Caco-2 (cell line): ENCODE measurements at regions not wholly inside any gene's neighbourhood (a gene's known extent, or its start where the extent isn't known, plus 50 kb on each side); places are given as distances from the start of the nearest gene placed in this dataset.

Experiments used
- BruUV-seq: library from RNA; stranded (reverse); fragments of 400-500 nt; replicated peaks from 2 replicates; lab custom pipeline; 2021; lab: Mats Ljungman, UMichigan
- CTCF ChIA-PET: fragments of 300-600 bp; sonication (Branson Sonifier 250); formaldehyde crosslinking; loops from one replicate; lab custom pipeline; 2022; ENCODE audit warnings: antibody characterized with exemption; lab: Charles Lee
- POLR2A ChIA-PET: fragments of 300-600 bp; sonication (Branson Sonifier 250); formaldehyde crosslinking; loops from one replicate; lab custom pipeline; 2022; ENCODE audit warnings: antibody characterized with exemption; lab: Charles Lee
- DNase-seq, 2 experiments: peaks; one replicate each; pipeline versions ENCODE4 v3.0.0 to v3.0.0-alpha.2; 2020 to 2022
- H3K27me3 ChIP-seq: replicated peaks from 2 replicates; pipeline ENCODE4 v1.6.0; 2011; ENCODE audit warnings: low read length; ENCODE audit not compliant: control insufficient read depth, insufficient read depth
- H3K36me3 ChIP-seq: 2 replicates; pipeline ENCODE4 v1.5.1; 2011; ENCODE audit warnings: low read length; ENCODE audit not compliant: control insufficient read depth, insufficient read depth
- H3K4me1 ChIP-seq: fragments of 250-450 bp; sonication (Bioruptor Pico); 2 replicates; pipeline ENCODE4 v1.5.1; 2020; ENCODE audit warnings: mild to moderate bottlenecking
- H3K4me3 ChIP-seq: 2 replicates; pipeline ENCODE4 v1.5.1; 2011; ENCODE audit warnings: low read depth, mild to moderate bottlenecking, control low read depth, low read length
- H3K9me3 ChIP-seq: fragments of 250-450 bp; sonication (Bioruptor Pico); 2 replicates; pipeline ENCODE4 v1.5.1; 2020; ENCODE audit warnings: mild to moderate bottlenecking, moderate library complexity
- H3K27ac Mint-ChIP-seq: one replicate; pipeline ENCODE4 v1.8.0; 2022; ENCODE audit warnings: mixed read lengths; ENCODE audit not compliant: unreplicated experiment
- H3K27me3 Mint-ChIP-seq: one replicate; pipeline ENCODE4 v1.8.0; 2022; ENCODE audit warnings: mixed read lengths; ENCODE audit not compliant: insufficient read depth, unreplicated experiment
- H3K36me3 Mint-ChIP-seq: one replicate; pipeline ENCODE4 v1.8.0; 2022; ENCODE audit warnings: mild to moderate bottlenecking, mixed read lengths; ENCODE audit not compliant: insufficient read depth, unreplicated experiment
- H3K4me1 Mint-ChIP-seq: one replicate; pipeline ENCODE4 v1.8.0; 2022; ENCODE audit warnings: low read depth, mixed read lengths; ENCODE audit not compliant: unreplicated experiment
- H3K4me3 Mint-ChIP-seq: one replicate; pipeline ENCODE4 v1.8.0; 2022; ENCODE audit warnings: mild to moderate bottlenecking, moderate library complexity, mixed read lengths; ENCODE audit not compliant: unreplicated experiment
- H3K9me3 Mint-ChIP-seq: one replicate; pipeline ENCODE4 v1.8.0; 2022; ENCODE audit warnings: mixed read lengths; ENCODE audit not compliant: unreplicated experiment
- intact Hi-C: fragments of 100-400 bp; cut with micrococcal nuclease; formaldehyde crosslinking; loops from one replicate; pipeline ENCODE4 v1.10.0; 2022; ENCODE audit not compliant: unreplicated experiment
- TF ChIP-seq, protein P1 (sequence below), 2 experiments: fragments of 200-600 bp in 1 of 2; IDR thresholded peaks; 1 replicate in 1 of 2; 2 replicates in 1 of 2; pipeline versions ENCODE4 v1.5.1 to v1.8.0; 2011 to 2022; ENCODE audit warnings: antibody characterized with exemption in 1 of 2, control low read depth in 1 of 2, inconsistent platforms in 1 of 2, low read depth in 1 of 2, low read length in 1 of 2, mild to moderate bottlenecking in 1 of 2, moderate library complexity in 1 of 2; ENCODE audit not compliant: insufficient read depth in 1 of 2, severe bottlenecking in 1 of 2, unreplicated experiment in 1 of 2

DNA sequence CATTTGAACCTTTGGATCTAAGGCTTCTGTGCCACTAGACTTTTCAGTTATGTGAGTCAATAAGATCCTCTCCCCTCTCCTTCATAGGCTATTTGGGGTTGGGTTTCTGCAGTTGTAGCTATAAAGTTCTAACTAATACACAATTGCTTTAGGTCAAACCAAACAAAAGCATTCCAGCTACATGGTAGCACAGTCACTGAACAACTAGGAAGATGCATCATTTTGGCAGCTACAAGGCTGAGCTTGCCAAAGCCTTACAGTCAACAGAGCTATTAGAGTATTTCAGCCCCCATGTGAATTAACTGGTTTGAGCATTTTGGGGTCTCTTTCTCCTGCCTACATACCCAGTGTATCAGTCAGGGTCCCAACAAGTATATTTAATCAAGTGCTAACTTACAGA is 234.6 kb downstream of the ZNF608 start:
- H3K36me3 Mint-ChIP-seq: no peaks in the 10 kb centered on the region
- CTCF ChIA-PET: no interaction called here

DNA sequence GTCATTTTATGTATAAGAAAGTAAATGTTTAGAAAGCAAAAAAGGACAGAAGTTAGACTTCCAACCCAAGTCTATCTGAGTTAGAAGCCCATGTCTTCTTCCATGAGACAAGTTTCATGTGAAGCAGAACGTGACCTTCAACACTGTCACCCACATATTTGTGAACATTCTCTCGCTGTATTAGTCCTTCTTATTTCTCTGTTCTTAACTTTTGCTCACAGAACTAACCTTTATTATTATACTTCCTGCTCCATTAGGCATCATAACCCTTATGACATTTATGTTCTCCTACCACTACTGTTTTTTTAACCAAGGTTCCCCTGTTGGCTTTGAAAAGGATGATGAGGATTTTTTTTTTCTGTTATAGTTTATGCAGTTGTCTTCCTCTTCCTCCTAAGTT is 238.8 kb downstream of the ZNF608 start:
- no peak overlapping the region for H3K4me3 ChIP-seq
- Mint-ChIP-seq H3K4me3 (no peak overlapping the region), H3K27me3 (no peaks in the 10 kb centered on the region), H3K27ac (no peak overlapping the region), H3K36me3 (no peaks in the 10 kb centered on the region), H3K4me1 (no peaks in the 10 kb centered on the region), H3K9me3 (no peaks in the 10 kb centered on the region)
- intact Hi-C loops: no loop called here
- no peaks in the 10 kb centered on the region for H3K9me3 ChIP-seq
- H3K36me3 ChIP-seq: no peaks in the 10 kb centered on the region
- no peak for DNase-seq
- H3K4me1 ChIP-seq: peaks cover 2% of the 10 kb centered on the region; the same call in 1 of the 2 replicates
- no peaks in the 10 kb centered on the region for H3K27me3 ChIP-seq
- ChIA-PET CTCF (no interaction called here), POLR2A (no interaction called here)
- TF ChIP-seq, protein P1, sequence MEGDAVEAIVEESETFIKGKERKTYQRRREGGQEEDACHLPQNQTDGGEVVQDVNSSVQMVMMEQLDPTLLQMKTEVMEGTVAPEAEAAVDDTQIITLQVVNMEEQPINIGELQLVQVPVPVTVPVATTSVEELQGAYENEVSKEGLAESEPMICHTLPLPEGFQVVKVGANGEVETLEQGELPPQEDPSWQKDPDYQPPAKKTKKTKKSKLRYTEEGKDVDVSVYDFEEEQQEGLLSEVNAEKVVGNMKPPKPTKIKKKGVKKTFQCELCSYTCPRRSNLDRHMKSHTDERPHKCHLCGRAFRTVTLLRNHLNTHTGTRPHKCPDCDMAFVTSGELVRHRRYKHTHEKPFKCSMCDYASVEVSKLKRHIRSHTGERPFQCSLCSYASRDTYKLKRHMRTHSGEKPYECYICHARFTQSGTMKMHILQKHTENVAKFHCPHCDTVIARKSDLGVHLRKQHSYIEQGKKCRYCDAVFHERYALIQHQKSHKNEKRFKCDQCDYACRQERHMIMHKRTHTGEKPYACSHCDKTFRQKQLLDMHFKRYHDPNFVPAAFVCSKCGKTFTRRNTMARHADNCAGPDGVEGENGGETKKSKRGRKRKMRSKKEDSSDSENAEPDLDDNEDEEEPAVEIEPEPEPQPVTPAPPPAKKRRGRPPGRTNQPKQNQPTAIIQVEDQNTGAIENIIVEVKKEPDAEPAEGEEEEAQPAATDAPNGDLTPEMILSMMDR (IDR thresholded peaks at IDR 0.05; ENCODE audit: insufficient read depth in 1 of 2, low read depth in 1 of 2, low read length in 1 of 2, severe bottlenecking in 1 of 2, unreplicated experiment in 1 of 2): no peak
- no TSS peak for BruUV-seq

More for the DNA sequence above, 234.6 kb downstream of the ZNF608 start:
- no peaks in the 10 kb centered on the region for H3K27me3 Mint-ChIP-seq
- POLR2A ChIA-PET: no interaction called here
- H3K27ac Mint-ChIP-seq: no peak overlapping the region
- no peak for DNase-seq
- H3K36me3 ChIP-seq: no peaks in the 10 kb centered on the region
- TF ChIP-seq, protein P1 (IDR thresholded peaks at IDR 0.05; ENCODE audit: insufficient read depth in 1 of 2, low read depth in 1 of 2, low read length in 1 of 2, severe bottlenecking in 1 of 2, unreplicated experiment in 1 of 2): no peak
- no peaks in the 10 kb centered on the region for H3K27me3 ChIP-seq
- no peak overlapping the region for H3K4me3 Mint-ChIP-seq
- peaks cover 14% of the 10 kb centered on the region for H3K4me1 ChIP-seq
- no peaks in the 10 kb centered on the region for H3K9me3 ChIP-seq
- H3K9me3 Mint-ChIP-seq: no peaks in the 10 kb centered on the region
- intact Hi-C loops: no loop called here
- H3K4me3 ChIP-seq: no peak overlapping the region
- no peaks in the 10 kb centered on the region for H3K4me1 Mint-ChIP-seq
- no TSS peak for BruUV-seq

DNA sequence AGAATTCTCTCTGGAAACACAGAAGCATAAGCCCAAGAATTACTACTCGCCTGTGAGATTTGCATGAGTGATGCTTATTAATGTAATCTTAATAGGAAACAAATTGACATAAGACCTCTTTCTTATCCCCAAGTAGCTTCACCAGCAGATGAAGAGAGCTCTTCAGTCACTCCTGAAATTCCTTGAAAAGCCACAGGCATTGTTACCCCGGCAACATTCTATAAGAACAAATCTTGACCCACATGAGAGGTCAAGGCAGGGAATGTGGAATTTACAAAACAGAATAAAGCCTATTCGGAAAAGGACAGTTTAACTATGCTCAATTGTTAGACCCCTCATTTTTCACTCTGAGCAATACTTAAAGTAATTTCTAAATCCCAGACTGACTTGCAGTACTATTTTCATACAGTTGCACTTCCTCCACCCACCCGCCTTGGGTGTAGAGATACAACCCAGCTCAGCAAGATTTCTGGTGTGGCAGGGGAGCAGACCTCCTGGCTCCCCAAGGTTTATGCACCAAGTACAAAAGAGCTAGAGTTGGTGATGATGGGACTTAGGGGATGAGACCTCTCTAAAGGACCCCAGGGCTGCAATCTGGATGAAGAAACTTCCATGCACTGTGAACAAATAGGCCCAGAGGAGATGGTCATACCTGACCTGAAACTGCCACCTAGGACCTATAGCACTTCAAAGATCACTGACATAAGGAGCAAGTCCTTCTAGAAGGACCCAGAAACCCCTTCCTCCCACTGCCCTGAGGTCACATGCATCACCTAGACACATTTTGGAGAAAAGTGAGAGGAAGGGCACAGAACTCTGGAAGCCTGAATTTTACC is 242.1 kb downstream of the ZNF608 start:
- ChIA-PET POLR2A (no interaction called here), CTCF (no interaction called here)
- no peaks in the 10 kb centered on the region for H3K36me3 Mint-ChIP-seq
- peaks cover 9% of the 10 kb centered on the region for H3K4me1 Mint-ChIP-seq
- Histone ChIP-seq H3K36me3 (no peaks in the 10 kb centered on the region), H3K4me1 (no peaks in the 10 kb centered on the region), H3K4me3 (no peak overlapping the region), H3K27me3 (no peaks in the 10 kb centered on the region), H3K9me3 (no peaks in the 10 kb centered on the region)
- H3K27ac Mint-ChIP-seq: no peak overlapping the region
- intact Hi-C loops: no loop called here
- TF ChIP-seq, protein P1 (IDR thresholded peaks at IDR 0.05; ENCODE audit: insufficient read depth in 1 of 2, low read depth in 1 of 2, low read length in 1 of 2, severe bottlenecking in 1 of 2, unreplicated experiment in 1 of 2): no peak
- DNase-seq: no peak
- no peaks in the 10 kb centered on the region for H3K27me3 Mint-ChIP-seq
- no peak overlapping the region for H3K4me3 Mint-ChIP-seq
- BruUV-seq: no TSS peak
- no peaks in the 10 kb centered on the region for H3K9me3 Mint-ChIP-seq
